CD4-positive, alpha-beta memory T cell (primary cell): ENCODE measurements at regions not wholly inside any gene's neighbourhood (a gene's known extent, or its start where the extent isn't known, plus 50 kb on each side); places are given as distances from the start of the nearest gene placed in this dataset.
A peak's percentile ranks its signal among the peaks of the same experiment; 100 is the strongest.

ENCODE experiments used
- CTCF ChIA-PET: fragments of 350-600 bp; sonication (Branson Sonifier 250); formaldehyde crosslinking; loops from one replicate; lab custom pipeline; 2021; ENCODE audit warnings: inconsistent platforms; ENCODE audit not compliant: partially characterized antibody; lab: Charles Lee
- POLR2A ChIA-PET: fragments of 350-600 bp; sonication (Branson Sonifier 250); formaldehyde crosslinking; loops from one replicate; lab custom pipeline; 2021; ENCODE audit not compliant: partially characterized antibody; lab: Charles Lee
- DNase-seq, 5 donors: peaks; one replicate each; pipeline versions ENCODE4 v3.0.0 to v3.0.0-alpha.2; 2020 to 2022; ENCODE audit warnings: mixed read lengths in 1 of 5
- H3K27ac ChIP-seq: one replicate; pipeline ENCODE4 v1.7.0; 2013; ENCODE audit warnings: low read depth, low read length
- H3K27me3 ChIP-seq: 2 replicates; pipeline ENCODE4 v1.7.0; 2013; ENCODE audit warnings: mild to moderate bottlenecking, low read length, moderate library complexity; ENCODE audit not compliant: insufficient read depth
- H3K36me3 ChIP-seq: 2 replicates; pipeline ENCODE4 v1.7.0; 2013; ENCODE audit warnings: mild to moderate bottlenecking, low read length, moderate library complexity; ENCODE audit not compliant: insufficient read depth
- H3K4me1 ChIP-seq: 2 replicates; pipeline ENCODE4 v1.7.0; 2013; ENCODE audit warnings: mild to moderate bottlenecking, low read length, moderate library complexity; ENCODE audit not compliant: insufficient read depth
- H3K4me3 ChIP-seq, 2 donors: one replicate each; pipeline ENCODE4 v1.7.0; 2013; ENCODE audit warnings: low read length in 2 of 2, mild to moderate bottlenecking in 1 of 2
- H3K9me3 ChIP-seq, 2 donors: one replicate each; pipeline ENCODE4 v1.7.0; 2013; ENCODE audit warnings: low read length in 2 of 2, control low read depth in 1 of 2; ENCODE audit not compliant: control insufficient read depth in 1 of 2
- H3K27ac Mint-ChIP-seq, 7 donors: one replicate each; pipeline ENCODE4 v1.8.0; 2020 to 2021; ENCODE audit warnings: mixed read lengths in 7 of 7, mild to moderate bottlenecking in 6 of 7, inconsistent platforms in 3 of 7, moderate library complexity in 3 of 7
- H3K27me3 Mint-ChIP-seq, 2 donors: one replicate each; pipeline ENCODE4 v1.8.0; 2020 to 2021; ENCODE audit warnings: mixed read lengths in 2 of 2
- H3K36me3 Mint-ChIP-seq, 2 donors: one replicate each; pipeline ENCODE4 v1.8.0; 2020 to 2021; ENCODE audit warnings: mixed read lengths in 2 of 2, inconsistent platforms in 1 of 2, mild to moderate bottlenecking in 1 of 2
- H3K4me1 Mint-ChIP-seq, 4 donors: one replicate each; pipeline ENCODE4 v1.8.0; 2020 to 2021; ENCODE audit warnings: mixed read lengths in 4 of 4, mild to moderate bottlenecking in 1 of 4
- H3K4me3 Mint-ChIP-seq, 8 donors: one replicate each; pipeline ENCODE4 v1.8.0; 2020 to 2021; ENCODE audit warnings: mixed read lengths in 8 of 8, mild to moderate bottlenecking in 7 of 8, moderate library complexity in 6 of 8, inconsistent platforms in 3 of 8
- H3K9me3 Mint-ChIP-seq, 8 donors: one replicate each; pipeline ENCODE4 v1.8.0; 2020 to 2021; ENCODE audit warnings: mixed read lengths in 8 of 8, mild to moderate bottlenecking in 5 of 8, inconsistent platforms in 3 of 8, moderate library complexity in 1 of 8
- intact Hi-C: fragments of 100-400 bp; cut with micrococcal nuclease; formaldehyde crosslinking; loops from one replicate; pipeline ENCODE4 v1.15.1; 2023

DNA sequence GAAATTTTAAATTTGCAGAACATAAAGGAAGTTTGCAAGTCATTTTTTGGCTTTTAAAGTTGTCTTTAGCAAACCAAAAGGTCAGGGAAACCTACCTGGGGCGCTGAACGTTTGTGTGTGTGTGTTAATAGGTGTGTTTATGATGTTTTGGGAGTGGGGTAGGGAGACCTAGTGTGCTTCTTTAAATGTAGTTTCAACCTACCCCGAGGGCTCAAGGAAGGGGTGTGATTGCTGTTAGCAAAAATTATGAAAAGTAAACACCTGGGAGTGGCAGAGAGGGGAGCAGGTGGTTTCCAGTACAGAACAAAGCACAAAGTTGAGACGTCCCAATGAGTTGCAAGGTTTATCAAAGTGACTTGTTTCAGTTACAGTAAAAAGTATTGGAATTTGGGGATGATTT lies 58.7 kb upstream of the WDR26 start:
- no peak for DNase-seq
- ChIA-PET POLR2A (no interaction called here), CTCF (no interaction called here)
- Histone ChIP-seq H3K27ac (no peak overlapping the region), H3K9me3 (no peaks in the 10 kb centered on the region), H3K4me1 (peaks cover 10% of the 10 kb centered on the region), H3K4me3 (no peak overlapping the region), H3K36me3 (no peaks in the 10 kb centered on the region), H3K27me3 (no peaks in the 10 kb centered on the region)
- H3K27me3 Mint-ChIP-seq, result peaks cover 0 to 4% of the 10 kb centered on the region in 2 donors
- no peak overlapping the region for H3K4me3 Mint-ChIP-seq
- H3K36me3 Mint-ChIP-seq, result no peaks in the 10 kb centered on the region
- peaks cover 0 to 5% (median 0%) of the 10 kb centered on the region in 8 donors for H3K9me3 Mint-ChIP-seq
- no peak overlapping the region for H3K27ac Mint-ChIP-seq
- intact Hi-C loops, result no loop called here
- peaks cover 14 to 17% (median 15%) of the 10 kb centered on the region in 4 donors for H3K4me1 Mint-ChIP-seq

DNA sequence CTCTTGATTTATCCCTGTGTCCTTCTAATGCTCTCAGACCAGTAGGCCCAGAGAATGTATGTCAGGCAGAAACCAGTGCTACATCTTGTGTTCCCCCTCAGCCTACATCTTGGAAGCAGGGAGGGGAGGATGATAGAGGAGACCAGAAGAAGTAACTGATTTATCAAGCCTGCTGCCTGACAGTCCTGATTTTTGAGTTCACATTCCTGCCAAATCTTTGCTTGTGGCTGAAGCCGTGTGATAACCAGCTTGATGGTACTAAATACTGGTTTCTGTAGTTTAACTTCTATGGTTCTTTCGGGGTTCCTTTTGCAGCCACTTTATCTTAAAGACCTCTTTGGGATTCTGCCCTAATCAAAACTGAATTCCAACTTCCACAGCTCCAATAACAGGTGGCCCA lies 59.7 kb upstream of the WDR26 start:
- POLR2A ChIA-PET, result no interaction called here
- H3K4me1 ChIP-seq, result peaks cover 18% of the 10 kb centered on the region
- H3K27ac ChIP-seq, result no peak overlapping the region
- Mint-ChIP-seq H3K27me3 (peaks cover 0 to 1% of the 10 kb centered on the region in 2 donors), H3K9me3 (peaks cover 0 to 5% (median 0%) of the 10 kb centered on the region in 8 donors), H3K4me3 (no peak overlapping the region), H3K36me3 (no peaks in the 10 kb centered on the region), H3K27ac (no peak overlapping the region), H3K4me1 (peaks cover 18 to 25% (median 22%) of the 10 kb centered on the region in 4 donors)
- no peaks in the 10 kb centered on the region for H3K9me3 ChIP-seq
- intact Hi-C loops, result no loop called here
- H3K4me3 ChIP-seq, result no peak overlapping the region
- DNase-seq, result no peak
- CTCF ChIA-PET, result no interaction called here
- no peaks in the 10 kb centered on the region for H3K36me3 ChIP-seq
- no peaks in the 10 kb centered on the region for H3K27me3 ChIP-seq

DNA sequence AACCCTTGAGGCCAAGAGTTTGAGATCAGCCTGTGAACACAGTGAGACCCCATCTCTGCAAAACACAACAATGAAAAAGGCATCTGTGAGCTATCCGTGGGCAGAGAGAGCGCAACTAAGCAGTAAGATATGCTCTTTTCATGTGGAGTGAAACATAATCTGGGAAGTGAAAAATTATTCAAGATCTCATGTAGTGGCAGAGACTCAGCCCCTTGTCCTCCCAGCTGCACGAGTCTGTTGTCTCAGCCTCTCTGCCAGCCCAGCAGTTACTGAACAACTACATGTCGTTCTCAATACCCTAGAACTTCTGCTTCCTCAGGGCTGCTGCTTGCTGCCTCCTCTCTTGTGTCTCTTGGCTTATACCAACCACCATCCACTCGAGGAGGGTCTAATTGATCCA lies 61.3 kb upstream of the WDR26 start:
- POLR2A ChIA-PET, result no interaction called here
- no peak overlapping the region for H3K4me3 ChIP-seq
- H3K27ac Mint-ChIP-seq, result peak overlapping the region in 1 of 7 donors; percentile 45
- H3K27me3 Mint-ChIP-seq, result peaks cover 0 to 1% of the 10 kb centered on the region in 2 donors
- CTCF ChIA-PET, result no interaction called here
- H3K4me1 ChIP-seq, result peaks cover 18% of the 10 kb centered on the region
- no peak for DNase-seq
- H3K4me3 Mint-ChIP-seq, result no peak overlapping the region
- peaks cover 0 to 5% (median 0%) of the 10 kb centered on the region in 8 donors for H3K9me3 Mint-ChIP-seq
- no peaks in the 10 kb centered on the region for H3K27me3 ChIP-seq
- no peak overlapping the region for H3K27ac ChIP-seq
- H3K36me3 ChIP-seq, result no peaks in the 10 kb centered on the region
- peaks cover 19 to 32% (median 27%) of the 10 kb centered on the region in 4 donors for H3K4me1 Mint-ChIP-seq
- intact Hi-C loops, result no loop called here
- H3K36me3 Mint-ChIP-seq, result no peaks in the 10 kb centered on the region
- no peaks in the 10 kb centered on the region for H3K9me3 ChIP-seq

DNA sequence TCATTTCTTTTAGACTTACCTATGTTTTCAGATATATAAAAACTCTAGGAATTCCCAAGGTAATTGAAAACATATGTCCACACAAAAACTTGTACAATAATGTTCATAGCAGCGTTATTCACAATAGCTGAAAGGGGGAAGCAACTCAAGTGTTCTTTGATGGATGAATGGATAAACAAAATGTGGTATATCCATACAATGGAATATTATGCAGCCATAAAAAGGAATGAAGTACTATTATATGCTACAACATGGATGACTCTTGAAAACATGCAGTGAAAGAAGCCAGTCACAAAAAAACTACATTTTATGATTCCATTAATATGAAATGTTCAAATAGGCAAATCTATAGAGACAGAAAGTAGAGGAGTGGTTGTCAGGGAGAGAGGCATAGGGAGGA lies 62.2 kb upstream of the WDR26 start:
- Histone ChIP-seq H3K27me3 (no peaks in the 10 kb centered on the region), H3K9me3 (no peaks in the 10 kb centered on the region), H3K4me3 (no peak overlapping the region), H3K36me3 (no peaks in the 10 kb centered on the region), H3K27ac (no peak overlapping the region), H3K4me1 (peaks cover 18% of the 10 kb centered on the region)
- H3K27me3 Mint-ChIP-seq, result peaks cover 0 to 1% of the 10 kb centered on the region in 2 donors
- peak overlapping the region in 3 of 7 donors; percentile 9 to 49 (median 11) for H3K27ac Mint-ChIP-seq
- POLR2A ChIA-PET, result no interaction called here
- DNase-seq, result no peak
- no peaks in the 10 kb centered on the region for H3K36me3 Mint-ChIP-seq
- H3K4me3 Mint-ChIP-seq, result no peak overlapping the region
- CTCF ChIA-PET, result interaction anchor here (1.4 kb wide), 1 partner anchor 13 kb away, joined by 3 read pairs; no protein-coding TSS in a partner anchor
- peaks cover 0 to 5% (median 0%) of the 10 kb centered on the region in 8 donors for H3K9me3 Mint-ChIP-seq
- H3K4me1 Mint-ChIP-seq, result peaks cover 21 to 34% (median 29%) of the 10 kb centered on the region in 4 donors
- intact Hi-C loops, result no loop called here

DNA sequence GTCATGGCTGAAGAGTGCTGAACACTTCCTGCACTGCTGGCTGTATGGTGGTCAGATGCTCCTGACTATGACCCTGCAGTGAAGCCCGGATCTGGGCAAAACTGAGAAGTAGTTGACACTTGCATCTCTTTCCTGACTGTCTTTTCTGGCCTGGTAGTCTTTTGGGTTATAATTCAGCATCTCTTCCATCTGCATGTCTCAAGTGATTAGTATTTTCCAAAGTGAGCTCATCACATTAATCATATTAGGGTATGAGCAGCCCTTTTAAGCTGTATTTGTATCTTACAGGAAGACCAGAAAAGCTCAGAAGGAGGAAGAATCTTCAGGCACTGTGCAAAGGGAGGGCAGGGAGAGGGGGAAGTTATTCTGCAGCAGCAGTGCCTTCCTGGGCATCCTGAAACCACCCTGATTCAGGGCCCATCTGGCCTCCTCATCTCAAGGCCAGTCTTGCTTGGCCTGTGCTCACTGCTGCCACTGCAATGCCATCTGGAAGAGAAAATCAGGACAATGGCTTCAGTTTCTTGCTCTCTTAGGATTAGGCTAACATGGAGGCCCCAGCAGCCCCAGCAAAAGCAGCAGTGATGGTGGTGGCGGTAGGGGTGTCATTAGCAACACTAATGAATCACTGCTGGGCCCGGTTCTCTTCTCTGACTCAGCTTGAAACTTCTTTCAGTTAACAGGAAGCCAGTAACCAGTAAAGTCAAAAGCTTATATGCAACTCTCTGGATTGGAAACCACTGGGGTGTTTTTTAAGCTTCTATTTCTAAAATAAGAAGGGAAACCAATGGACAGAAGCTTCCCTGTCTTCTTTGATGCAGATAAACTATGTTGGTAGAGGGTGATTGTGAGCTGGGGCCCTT lies 63.3 kb upstream of the WDR26 start:
- intact Hi-C loops, result no loop called here

DNA sequence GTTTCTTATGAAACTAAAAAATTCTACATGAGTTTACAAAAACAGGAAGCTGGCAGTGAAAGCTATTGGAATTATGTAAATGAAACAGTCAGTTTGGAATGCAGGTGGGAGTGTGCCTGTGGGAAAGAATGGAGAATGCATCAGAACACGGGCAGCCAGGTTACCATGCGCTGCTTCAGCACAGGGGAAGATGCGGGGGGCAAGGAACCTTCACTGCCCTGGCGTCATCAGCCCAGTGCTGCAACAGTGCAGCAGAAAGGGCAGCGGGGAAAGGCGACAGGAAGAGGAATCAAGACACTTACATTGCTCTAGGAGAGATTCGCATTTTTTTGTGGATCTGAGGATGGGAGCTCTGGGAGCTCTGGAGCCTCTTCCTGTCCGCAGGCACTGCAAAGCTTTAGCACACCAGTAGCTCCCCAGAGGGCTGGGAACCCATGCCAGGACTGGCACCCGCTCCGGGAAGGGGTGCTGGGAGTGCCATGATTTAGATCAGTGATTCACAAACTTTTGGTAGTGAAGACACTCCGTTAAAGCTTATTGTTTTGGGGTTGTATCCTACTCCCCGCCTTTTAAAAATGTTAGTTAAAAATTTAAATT lies 64.1 kb upstream of the WDR26 start:
- H3K36me3 Mint-ChIP-seq, result no peaks in the 10 kb centered on the region
- no peaks in the 10 kb centered on the region for H3K27me3 ChIP-seq
- peaks cover 23% of the 10 kb centered on the region for H3K4me1 ChIP-seq
- H3K36me3 ChIP-seq, result no peaks in the 10 kb centered on the region
- no peaks in the 10 kb centered on the region for H3K9me3 ChIP-seq
- CTCF ChIA-PET, result interaction anchor here (1.8 to 3.1 kb wide), 3 partner anchors 10 to 40 kb away, joined by 7 to 37 read pairs (median 9); no protein-coding TSS in a partner anchor
- intact Hi-C loops, result no loop called here
- H3K4me3 Mint-ChIP-seq, result peak overlapping the region in 7 of 8 donors; percentile 9 to 68 (median 44)
- DNase-seq, result no peak
- H3K27ac ChIP-seq, result no peak overlapping the region
- POLR2A ChIA-PET, result interaction anchor here (0.8 to 1.2 kb wide), 2 partner anchors 17 to 125 kb away, joined by 3 to 5 read pairs; no protein-coding TSS in a partner anchor
- peaks cover 21 to 39% (median 34%) of the 10 kb centered on the region in 4 donors for H3K4me1 Mint-ChIP-seq
- H3K27ac Mint-ChIP-seq, result peak overlapping the region; percentile 8 to 85 (median 79)
- H3K9me3 Mint-ChIP-seq, result peaks cover 0 to 5% (median 0%) of the 10 kb centered on the region in 8 donors
- no peak overlapping the region for H3K4me3 ChIP-seq
- H3K27me3 Mint-ChIP-seq, result no peaks in the 10 kb centered on the region

More for the DNA sequence above, 63.3 kb upstream of the WDR26 start:
- Mint-ChIP-seq H3K4me3 (peak overlapping the region in 6 of 8 donors; percentile 9 to 68 (median 40)), H3K27me3 (peaks cover 0 to 1% of the 10 kb centered on the region in 2 donors), H3K36me3 (no peaks in the 10 kb centered on the region), H3K27ac (peak overlapping the region; percentile 16 to 86 (median 79)), H3K9me3 (peaks cover 0 to 5% (median 0%) of the 10 kb centered on the region in 8 donors), H3K4me1 (peaks cover 21 to 34% (median 29%) of the 10 kb centered on the region in 4 donors)
- Histone ChIP-seq H3K36me3 (no peaks in the 10 kb centered on the region), H3K4me3 (no peak overlapping the region), H3K4me1 (peaks cover 23% of the 10 kb centered on the region), H3K9me3 (no peaks in the 10 kb centered on the region), H3K27me3 (no peaks in the 10 kb centered on the region), H3K27ac (no peak overlapping the region)
- ChIA-PET CTCF (interaction anchor here (0.9 to 3.1 kb wide), 5 partner anchors 9 to 447 kb away, joined by 3 to 37 read pairs (median 7); no protein-coding TSS in a partner anchor), POLR2A (interaction anchor here (0.8 to 1.2 kb wide), 2 partner anchors 18 to 126 kb away, joined by 3 to 5 read pairs; no protein-coding TSS in a partner anchor)
- peak in 4 of 5 donors; percentile 12 to 52 (median 16) for DNase-seq

DNA sequence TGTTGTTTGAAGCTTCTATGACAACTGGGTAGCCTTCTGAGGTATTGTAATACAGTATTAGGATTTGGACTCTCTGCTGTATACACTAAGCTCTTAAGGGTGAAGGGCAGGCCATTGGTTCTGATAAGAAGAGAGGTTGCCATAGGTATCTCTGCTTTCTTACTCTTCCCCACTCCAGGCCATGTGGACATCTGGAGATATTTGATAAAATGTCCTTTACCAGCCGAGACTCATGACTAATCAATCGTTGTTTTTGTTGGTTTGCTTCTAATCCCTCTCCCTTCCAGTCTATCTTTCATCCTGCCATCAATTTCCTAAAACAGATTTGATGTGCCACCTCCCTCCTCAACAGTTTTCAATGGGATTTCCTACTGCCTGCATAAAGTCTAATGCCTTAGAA lies 64.6 kb upstream of the WDR26 start:
- Histone ChIP-seq H3K36me3 (no peaks in the 10 kb centered on the region), H3K9me3 (no peaks in the 10 kb centered on the region), H3K4me3 (no peak overlapping the region), H3K27ac (no peak overlapping the region), H3K4me1 (peaks cover 23% of the 10 kb centered on the region), H3K27me3 (no peaks in the 10 kb centered on the region)
- ChIA-PET CTCF (interaction anchor here (1.8 to 3.1 kb wide), 3 partner anchors 11 to 41 kb away, joined by 7 to 37 read pairs (median 9); no protein-coding TSS in a partner anchor), POLR2A (no interaction called here)
- Mint-ChIP-seq H3K36me3 (no peaks in the 10 kb centered on the region), H3K4me1 (peaks cover 23 to 44% (median 36%) of the 10 kb centered on the region in 4 donors), H3K27ac (peak overlapping the region in 2 of 7 donors; percentile 19 to 65), H3K4me3 (peak overlapping the region in 2 of 8 donors; percentile 4 to 11), H3K27me3 (no peaks in the 10 kb centered on the region), H3K9me3 (peaks cover 0 to 5% (median 0%) of the 10 kb centered on the region in 8 donors)
- intact Hi-C loops, result no loop called here
- DNase-seq, result no peak
